ENCODE measurements at regions not wholly inside any gene's neighbourhood (a gene's known extent, or its start where the extent isn't known, plus 50 kb on each side); places are given as distances from the start of the nearest gene placed in this dataset.

DNA sequence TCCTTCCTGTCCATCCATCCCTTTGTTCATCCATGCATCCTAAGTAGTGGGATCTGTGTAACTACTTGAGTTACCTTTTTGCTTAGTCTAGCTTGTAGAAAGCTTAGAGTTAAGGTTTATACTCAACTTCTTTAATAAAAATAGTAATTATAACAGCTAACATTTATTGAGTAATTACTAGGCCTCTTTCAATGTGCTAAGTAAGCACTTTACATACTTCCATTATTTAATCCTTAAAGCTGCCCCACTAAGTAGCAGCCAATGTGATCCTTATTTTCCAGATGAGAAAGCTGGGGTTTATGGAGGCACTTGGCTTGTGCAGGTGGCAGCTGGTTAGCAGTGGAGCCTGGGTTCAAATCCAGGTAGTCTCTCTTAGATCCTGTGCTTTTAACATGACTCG lies 182.9 kb downstream of the FGF9 start:
- TF ChIP-seq POLR2A (IDR thresholded peaks at IDR 0.05; ENCODE audit: low read length), result no peak
- TF ChIP-seq GATA1 (IDR thresholded peaks at IDR 0.05; ENCODE audit: low read depth, low read length), result no peak
